Glutamatergic neuron (in vitro differentiated cells): ENCODE measurements at regions not wholly inside any gene's neighbourhood (a gene's known extent, or its start where the extent isn't known, plus 50 kb on each side); places are given as distances from the start of the nearest gene placed in this dataset.

Source experiments
- DNase-seq: peaks from one replicate; pipeline ENCODE4 v3.0.0; 2022
- H3K27ac Mint-ChIP-seq: one replicate; pipeline ENCODE4 v1.8.0; 2020; ENCODE audit warnings: mild to moderate bottlenecking, mixed read lengths, inconsistent platforms; ENCODE audit not compliant: unreplicated experiment
- H3K27me3 Mint-ChIP-seq: one replicate; pipeline ENCODE4 v1.8.0; 2020; ENCODE audit warnings: mild to moderate bottlenecking, moderate library complexity, mixed read lengths, inconsistent platforms; ENCODE audit not compliant: unreplicated experiment
- H3K36me3 Mint-ChIP-seq: one replicate; pipeline ENCODE4 v1.8.0; 2020; ENCODE audit warnings: mild to moderate bottlenecking, mixed read lengths, inconsistent platforms; ENCODE audit not compliant: unreplicated experiment
- H3K4me1 Mint-ChIP-seq: one replicate; pipeline ENCODE4 v1.8.0; 2020; ENCODE audit warnings: mild to moderate bottlenecking, low read depth, mixed read lengths, inconsistent platforms; ENCODE audit not compliant: unreplicated experiment
- H3K4me3 Mint-ChIP-seq: one replicate; pipeline ENCODE4 v1.8.0; 2020; ENCODE audit warnings: mild to moderate bottlenecking, mixed read lengths, inconsistent platforms; ENCODE audit not compliant: unreplicated experiment
- H3K9me3 Mint-ChIP-seq: one replicate; pipeline ENCODE4 v1.8.0; 2020; ENCODE audit warnings: mild to moderate bottlenecking, moderate library complexity, mixed read lengths, inconsistent platforms; ENCODE audit not compliant: unreplicated experiment
- CTCF ChIP-seq: fragments of 200-600 bp; sonication (generic); IDR thresholded peaks from one replicate; pipeline ENCODE4 v1.5.0; 2021; ENCODE audit not compliant: partially characterized antibody, unreplicated experiment

- Mint-ChIP-seq H3K4me1 (peaks cover 17% of the 10 kb centered on the region), H3K27ac (no peak overlapping the region), H3K9me3 (no peaks in the 10 kb centered on the region), H3K36me3 (no peaks in the 10 kb centered on the region), H3K4me3 (no peak overlapping the region), H3K27me3 (peaks cover 2% of the 10 kb centered on the region)
- no peak for DNase-seq
- no peak for TF ChIP-seq CTCF
Measured at GRCh38 chr12:108446766-108447165, 68.3 kb upstream of the FICD start.

- TF ChIP-seq CTCF = no peak
- no peak overlapping the region for H3K4me3 Mint-ChIP-seq
- H3K36me3 Mint-ChIP-seq = no peaks in the 10 kb centered on the region
- peaks cover 18% of the 10 kb centered on the region for H3K4me1 Mint-ChIP-seq
- no peaks in the 10 kb centered on the region for H3K9me3 Mint-ChIP-seq
- no peak overlapping the region for H3K27ac Mint-ChIP-seq
- peaks cover 2% of the 10 kb centered on the region for H3K27me3 Mint-ChIP-seq
- DNase-seq = no peak
Measured at GRCh38 chr12:108442910-108443309, 72.2 kb upstream of the FICD start.

GRCh38 chr12:108442067-108442466 is 73.0 kb upstream of the FICD start:
- TF ChIP-seq CTCF = no peak
- DNase-seq = no peak
- Mint-ChIP-seq H3K4me1 (peaks cover 18% of the 10 kb centered on the region), H3K27me3 (peaks cover 2% of the 10 kb centered on the region), H3K4me3 (no peak overlapping the region), H3K9me3 (no peaks in the 10 kb centered on the region), H3K27ac (peak overlapping the region; percentile 19), H3K36me3 (no peaks in the 10 kb centered on the region)

DNA sequence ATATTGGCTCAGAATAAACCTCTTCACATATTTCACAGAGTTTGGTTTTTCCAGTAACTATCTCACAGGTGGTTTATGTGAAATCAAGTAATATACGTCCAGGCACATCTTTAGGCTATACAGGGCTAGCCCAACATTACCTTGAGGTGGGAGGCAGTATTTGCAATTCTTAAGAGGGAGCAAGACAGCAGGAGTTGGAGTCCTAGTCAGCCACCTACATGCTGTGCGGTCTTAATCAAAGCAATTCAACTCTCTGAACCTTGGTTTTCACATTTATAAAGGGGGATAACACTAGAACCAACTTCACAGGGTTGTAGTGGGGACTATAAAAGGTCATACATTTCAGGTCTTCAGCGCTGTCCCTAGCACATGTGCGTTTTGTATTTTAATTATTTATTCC is 73.5 kb upstream of the FICD start:
- no peak overlapping the region for H3K27ac Mint-ChIP-seq
- peaks cover 18% of the 10 kb centered on the region for H3K4me1 Mint-ChIP-seq
- H3K27me3 Mint-ChIP-seq = peaks cover 2% of the 10 kb centered on the region
- no peaks in the 10 kb centered on the region for H3K9me3 Mint-ChIP-seq
- TF ChIP-seq CTCF = no peak
- DNase-seq = no peak
- H3K36me3 Mint-ChIP-seq = no peaks in the 10 kb centered on the region
- H3K4me3 Mint-ChIP-seq = no peak overlapping the region

DNA sequence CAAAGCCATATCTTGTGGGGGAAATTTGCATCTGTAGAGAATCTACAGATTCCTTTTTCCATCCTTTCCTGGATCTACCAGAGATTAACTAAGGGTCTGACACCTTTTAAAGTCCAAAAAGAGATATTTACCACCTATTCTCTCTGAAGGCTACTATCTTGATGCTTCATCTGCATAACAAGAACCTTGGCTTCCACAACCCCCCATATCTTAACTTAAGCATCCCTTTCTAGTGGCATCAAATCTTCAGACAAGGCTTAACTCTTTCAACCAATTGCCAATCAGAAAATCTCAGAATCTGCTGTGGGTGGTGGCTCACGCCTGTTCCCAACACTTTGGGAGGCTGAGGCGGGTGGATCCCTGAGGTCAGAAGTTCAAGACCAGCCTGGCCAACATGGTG is 74.3 kb upstream of the FICD start:
- no peak overlapping the region for H3K27ac Mint-ChIP-seq
- peaks cover 18% of the 10 kb centered on the region for H3K4me1 Mint-ChIP-seq

More for the DNA sequence above, 74.3 kb upstream of the FICD start:
- no peak overlapping the region for H3K4me3 Mint-ChIP-seq
- H3K36me3 Mint-ChIP-seq = no peaks in the 10 kb centered on the region
- DNase-seq = no peak
- peaks cover 2% of the 10 kb centered on the region for H3K27me3 Mint-ChIP-seq
- no peaks in the 10 kb centered on the region for H3K9me3 Mint-ChIP-seq
- no peak for TF ChIP-seq CTCF
